DND-41 (cell line): ENCODE measurements at regions not wholly inside any gene's neighbourhood (a gene's known extent, or its start where the extent isn't known, plus 50 kb on each side); places are given as distances from the start of the nearest gene placed in this dataset.
"Not testable (repeated sequence)": the region's sequence is repeated elsewhere in the genome, so short reads cannot be mapped to it uniquely, and the experiment has no call there.

ENCODE experiments used
- ATAC-seq: fragments of 200-7000 bp; cut with Tn5 transposase; 3 replicates; pipeline ENCODE4 v1.9.1; 2021; ENCODE audit warnings: low read depth; ENCODE audit not compliant: insufficient read depth
- DNase-seq: peaks from one replicate; pipeline ENCODE4 v3.0.0-alpha.2; 2020
- H2AFZ ChIP-seq: 2 replicates; pipeline ENCODE4 v1.6.0; 2012; ENCODE audit warnings: low read depth, low read length
- H3K27ac ChIP-seq: 2 replicates; pipeline ENCODE4 v1.5.1; 2012; ENCODE audit warnings: low read length, inconsistent platforms
- H3K27me3 ChIP-seq: fragments of 200-600 bp; sonication (generic); 2 replicates; pipeline ENCODE4 v1.6.0; 2012; ENCODE audit warnings: low read length, mild to moderate bottlenecking, inconsistent platforms; ENCODE audit not compliant: insufficient read depth, poor library complexity
- H3K36me3 ChIP-seq: 2 replicates; pipeline ENCODE4 v1.5.1; 2012; ENCODE audit warnings: low read length, inconsistent platforms; ENCODE audit not compliant: insufficient read depth
- H3K4me1 ChIP-seq: 2 replicates; pipeline ENCODE4 v1.5.1; 2012; ENCODE audit warnings: mild to moderate bottlenecking, low read length; ENCODE audit not compliant: insufficient read depth
- H3K4me2 ChIP-seq: 2 replicates; pipeline ENCODE4 v1.6.0; 2012; ENCODE audit warnings: mild to moderate bottlenecking, moderate library complexity, low read length, inconsistent platforms; ENCODE audit not compliant: insufficient read depth
- H3K4me3 ChIP-seq, 2 experiments: fragments of 200-600 bp in 1 of 2; shearing (Covaris generic) in 1 of 2; 2 replicates each; pipeline ENCODE4 v1.5.1; 2012 to 2016; ENCODE audit warnings: inconsistent platforms in 2 of 2, low read length in 2 of 2, mild to moderate bottlenecking in 2 of 2, low read depth in 1 of 2, moderate library complexity in 1 of 2
- H3K79me2 ChIP-seq: 2 replicates; pipeline ENCODE4 v1.6.0; 2012; ENCODE audit warnings: low read length, inconsistent platforms; ENCODE audit not compliant: insufficient read depth
- H3K9ac ChIP-seq: 2 replicates; pipeline ENCODE4 v1.6.0; 2012; ENCODE audit warnings: low read depth, mild to moderate bottlenecking, inconsistent platforms, low read length, moderate library complexity
- H3K9me3 ChIP-seq: 2 replicates; pipeline ENCODE4 v1.5.1; 2012; ENCODE audit warnings: low read length, moderate library complexity, mild to moderate bottlenecking, inconsistent platforms; ENCODE audit not compliant: insufficient read depth, severe bottlenecking
- H4K20me1 ChIP-seq: 2 replicates; pipeline ENCODE4 v1.6.0; 2012; ENCODE audit warnings: low read length; ENCODE audit not compliant: insufficient read depth
- CTCF ChIP-seq: IDR thresholded peaks from 2 replicates; pipeline ENCODE4 v1.5.1; 2012; ENCODE audit warnings: borderline replicate concordance, low read length, moderate library complexity, mild to moderate bottlenecking; ENCODE audit not compliant: poor library complexity, severe bottlenecking; ENCODE audit errors: extremely low read depth
- EZH2 ChIP-seq: IDR thresholded peaks from 3 replicates; pipeline ENCODE4 v1.6.1; 2012; ENCODE audit warnings: borderline replicate concordance, low read depth, mild to moderate bottlenecking, moderate library complexity, low read length, inconsistent platforms; ENCODE audit not compliant: severe bottlenecking

DNA sequence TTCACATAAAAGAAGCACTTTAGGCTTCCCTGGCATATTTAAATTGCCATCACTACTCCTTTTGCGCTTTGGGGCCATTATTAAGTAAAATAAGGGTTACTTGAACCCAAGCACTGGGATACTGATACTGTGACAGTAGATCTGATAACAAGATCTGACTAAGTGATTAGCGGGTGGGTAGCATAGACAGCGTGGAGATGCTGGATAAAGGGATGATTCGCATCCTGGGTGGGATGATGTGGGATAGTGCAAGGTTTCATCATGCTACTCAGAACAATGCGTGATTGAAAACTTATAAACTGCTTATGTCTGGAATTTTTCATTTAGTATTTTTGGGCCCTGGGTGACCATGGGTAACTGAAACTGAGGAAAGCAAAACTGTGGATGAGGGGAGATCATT lies 75.1 kb downstream of the PTTG1 start:
- Histone ChIP-seq H3K4me2 (no peak overlapping the region), H3K36me3 (no peaks in the 10 kb centered on the region), H3K27ac (no peak overlapping the region), H3K9ac (no peak overlapping the region), H2AFZ (no peak overlapping the region), H3K4me1 (no peaks in the 10 kb centered on the region), H3K79me2 (no peaks in the 10 kb centered on the region), H4K20me1 (no peaks in the 10 kb centered on the region), H3K4me3 (no peak overlapping the region), H3K27me3 (no peaks in the 10 kb centered on the region), H3K9me3 (no peaks in the 10 kb centered on the region)
- ATAC-seq (no peak), DNase-seq (no peak)
- no peak for TF ChIP-seq EZH2
- no peak for TF ChIP-seq CTCF

DNA sequence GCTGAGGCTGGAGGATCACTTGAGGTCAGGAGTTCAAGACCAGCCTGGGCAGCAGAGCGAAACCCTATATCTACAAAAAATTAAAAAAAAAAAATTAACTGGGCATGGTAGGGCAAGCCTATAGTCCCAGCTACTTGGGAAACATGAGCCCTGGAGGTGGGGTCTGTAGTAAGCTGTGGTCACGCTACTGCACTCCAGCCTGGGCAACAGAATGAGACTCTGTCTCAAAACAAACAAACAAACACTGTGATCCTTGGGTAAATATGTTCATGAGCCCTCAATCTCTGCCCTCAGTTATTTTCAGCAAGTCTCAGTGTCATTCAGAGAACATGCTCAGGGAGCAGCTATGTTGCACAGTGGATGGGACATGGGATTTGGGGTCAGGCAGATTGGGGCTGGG lies 76.2 kb downstream of the PTTG1 start:
- Histone ChIP-seq H3K4me2 (no peak overlapping the region), H3K4me1 (no peaks in the 10 kb centered on the region), H3K9me3 (no peaks in the 10 kb centered on the region), H3K36me3 (no peaks in the 10 kb centered on the region), H3K27ac (no peak overlapping the region), H3K9ac (no peak overlapping the region), H3K4me3 (no peak overlapping the region), H4K20me1 (no peaks in the 10 kb centered on the region), H2AFZ (no peak overlapping the region), H3K27me3 (no peaks in the 10 kb centered on the region), H3K79me2 (no peaks in the 10 kb centered on the region)
- DNase-seq = no peak
- ATAC-seq = no peak
- TF ChIP-seq EZH2 (no peak), CTCF (no peak)

GRCh38 chr5:160498441-160499043 lies 76.9 kb downstream of the PTTG1 start:
- H4K20me1 ChIP-seq, H2AFZ ChIP-seq, H3K36me3 ChIP-seq, H3K4me3 ChIP-seq, H3K4me1 ChIP-seq, ATAC-seq, H3K4me2 ChIP-seq, H3K27me3 ChIP-seq, H3K9me3 ChIP-seq, H3K79me2 ChIP-seq, H3K9ac ChIP-seq, DNase-seq, H3K27ac ChIP-seq: not testable (repeated sequence)

DNA sequence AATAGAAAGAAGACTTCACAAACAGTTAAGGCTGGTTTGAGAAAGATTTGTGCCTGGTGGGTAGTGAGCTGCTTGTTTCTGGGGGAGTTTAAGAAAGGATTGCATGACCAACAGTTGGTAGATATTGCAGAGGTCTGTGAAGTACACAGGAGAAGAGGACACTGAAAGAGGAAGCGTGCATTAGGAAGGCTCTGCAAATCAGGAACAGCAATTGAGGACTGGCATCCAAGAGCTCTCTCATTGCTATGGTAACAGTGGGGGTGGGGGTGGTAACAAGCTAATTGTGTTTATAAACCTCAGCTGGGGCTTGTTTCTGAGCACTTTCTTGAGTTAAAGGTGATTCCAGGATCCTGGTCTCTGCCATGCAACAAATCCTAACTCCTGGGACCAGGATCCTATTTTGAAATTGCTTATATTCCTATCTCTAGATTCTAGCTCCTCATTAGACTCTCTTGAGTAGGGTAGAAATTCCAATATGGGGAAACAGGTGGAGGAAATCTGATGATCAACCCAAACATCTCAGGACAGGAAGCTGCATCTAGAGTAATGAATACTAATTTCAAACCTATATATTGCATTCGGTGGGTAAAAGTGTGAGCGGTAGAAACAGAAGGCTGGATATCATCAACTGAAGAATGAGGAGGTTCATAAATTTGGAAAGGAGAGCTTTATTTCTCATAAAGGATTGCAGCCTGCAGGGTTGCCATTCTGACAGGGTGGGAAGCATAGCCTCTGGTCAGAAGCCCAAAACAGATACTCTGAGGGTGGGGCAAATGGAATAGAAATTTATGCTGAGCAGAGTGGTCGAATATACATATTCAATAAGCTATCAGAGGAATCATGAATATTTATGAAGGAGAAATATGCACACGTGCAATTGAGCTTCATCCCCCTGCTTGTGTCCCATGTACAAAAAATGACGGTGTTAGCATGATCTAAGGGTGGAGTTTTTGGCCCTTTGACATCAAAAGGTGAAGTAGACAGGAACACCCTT lies 79.4 kb downstream of the PTTG1 start:
- Histone ChIP-seq H3K4me2 (no peak overlapping the region), H3K9ac (no peak overlapping the region), H3K27ac (no peak overlapping the region), H3K9me3 (no peaks in the 10 kb centered on the region), H3K79me2 (no peaks in the 10 kb centered on the region), H3K4me1 (peaks cover 22% of the 10 kb centered on the region), H3K4me3 (no peak overlapping the region), H3K36me3 (no peaks in the 10 kb centered on the region), H3K27me3 (no peaks in the 10 kb centered on the region), H2AFZ (no peak overlapping the region), H4K20me1 (no peaks in the 10 kb centered on the region)
- no peak for DNase-seq
- no peak for ATAC-seq
- TF ChIP-seq CTCF (no peak), EZH2 (no peak)
